ENCODE measurements at regions not wholly inside any gene's neighbourhood (a gene's known extent, or its start where the extent isn't known, plus 50 kb on each side); places are given as distances from the start of the nearest gene placed in this dataset.

DNA sequence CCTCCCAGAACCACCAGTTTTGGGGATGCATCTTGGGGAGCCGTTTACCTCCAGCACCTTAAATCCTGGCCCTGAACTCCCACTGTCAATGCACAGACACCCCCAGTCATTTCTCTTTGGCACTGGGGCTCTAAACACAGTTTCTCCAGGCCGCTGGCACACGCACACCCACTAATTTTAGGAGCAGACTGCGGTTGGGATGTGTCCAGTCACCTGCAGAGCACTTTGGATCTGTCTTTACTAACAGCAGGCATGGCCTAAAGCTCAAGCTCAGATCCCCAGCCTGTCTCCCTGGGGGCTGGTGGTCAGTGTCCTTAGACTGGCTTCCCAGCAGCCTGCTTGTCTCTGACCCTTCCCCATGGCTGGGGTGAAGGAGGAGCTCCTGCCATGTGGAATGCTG, 49.9 kb downstream of the SYNE3 start:
- Histone ChIP-seq H3K27me3 (ENCODE audit: control insufficient read depth in 2 of 2, insufficient read depth in 2 of 2, low read length in 2 of 2) (no peaks in the 10 kb centered on the region), H3K4me1 (ENCODE audit: control insufficient read depth in 2 of 2, insufficient read depth in 2 of 2, low read length in 2 of 2) (peaks cover 40 to 41% of the 10 kb centered on the region in 2 donors), H3K9me3 (ENCODE audit: control insufficient read depth in 2 of 2, low read length in 2 of 2) (no peaks in the 10 kb centered on the region), H3K36me3 (ENCODE audit: control insufficient read depth in 2 of 2, insufficient read depth in 2 of 2, low read length in 2 of 2) (peaks cover 3 to 9% of the 10 kb centered on the region in 2 donors), H3K9ac (ENCODE audit: low read depth in 1 of 2, low read length in 2 of 2) (no peak overlapping the region), H3K4me3 (ENCODE audit: low read length in 2 of 2) (no peak overlapping the region), H3K27ac (ENCODE audit: low read depth in 2 of 2, low read length in 2 of 2) (no peak overlapping the region)

DNA sequence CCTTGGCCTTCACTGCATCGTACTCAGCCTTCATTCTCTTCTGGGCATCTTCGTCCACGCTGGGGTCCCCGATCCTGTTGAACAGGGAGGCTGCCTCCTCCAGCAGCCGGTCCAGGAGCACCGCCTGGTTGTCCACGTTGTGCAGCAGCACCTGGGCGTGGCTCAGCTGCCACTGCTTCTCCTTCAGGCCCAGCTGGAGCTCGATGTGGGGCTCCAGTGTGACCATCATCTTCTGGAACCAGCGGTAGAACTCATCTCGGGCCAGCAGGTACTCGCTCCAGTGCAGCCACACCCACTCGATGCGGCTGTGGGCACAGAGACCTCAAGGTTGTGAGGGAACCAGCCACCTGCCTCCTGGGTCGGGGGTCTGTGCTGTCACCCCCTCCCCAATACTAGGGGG, 50.5 kb downstream of the SYNE3 start:
- H3K4me3 ChIP-seq (ENCODE audit: low read length in 2 of 2): no peak overlapping the region
- no peak overlapping the region for H3K9ac ChIP-seq (ENCODE audit: low read depth in 1 of 2, low read length in 2 of 2)
- H3K27ac ChIP-seq (ENCODE audit: low read depth in 2 of 2, low read length in 2 of 2): no peak overlapping the region
- no peaks in the 10 kb centered on the region for H3K27me3 ChIP-seq (ENCODE audit: control insufficient read depth in 2 of 2, insufficient read depth in 2 of 2, low read length in 2 of 2)
- peaks cover 3 to 9% of the 10 kb centered on the region in 2 donors for H3K36me3 ChIP-seq (ENCODE audit: control insufficient read depth in 2 of 2, insufficient read depth in 2 of 2, low read length in 2 of 2)
- H3K9me3 ChIP-seq (ENCODE audit: control insufficient read depth in 2 of 2, low read length in 2 of 2): no peaks in the 10 kb centered on the region
- H3K4me1 ChIP-seq (ENCODE audit: control insufficient read depth in 2 of 2, insufficient read depth in 2 of 2, low read length in 2 of 2): peaks cover 40 to 44% of the 10 kb centered on the region in 2 donors

DNA sequence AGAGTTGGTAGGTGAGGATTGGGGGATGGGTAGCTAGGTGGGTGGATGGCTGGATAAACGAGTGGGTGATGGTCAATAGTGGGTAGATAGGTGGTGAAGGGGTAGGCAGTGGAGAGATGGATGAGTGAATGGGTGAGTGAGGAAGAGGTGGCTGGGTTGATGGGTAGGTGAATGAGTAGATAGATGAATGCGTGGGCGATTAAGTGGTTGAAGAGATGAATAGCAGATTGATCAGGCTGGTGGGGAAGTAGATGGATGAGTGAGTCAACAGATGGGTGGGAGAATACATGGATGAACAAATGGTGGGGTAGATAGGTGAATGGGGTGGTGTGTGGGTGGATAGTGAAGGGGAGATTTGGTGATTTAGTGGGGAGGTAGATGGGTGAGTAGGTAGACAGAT, 51.1 kb downstream of the SYNE3 start:
- peaks cover 40 to 44% of the 10 kb centered on the region in 2 donors for H3K4me1 ChIP-seq (ENCODE audit: control insufficient read depth in 2 of 2, insufficient read depth in 2 of 2, low read length in 2 of 2)
- no peaks in the 10 kb centered on the region for H3K27me3 ChIP-seq (ENCODE audit: control insufficient read depth in 2 of 2, insufficient read depth in 2 of 2, low read length in 2 of 2)
- no peaks in the 10 kb centered on the region for H3K9me3 ChIP-seq (ENCODE audit: control insufficient read depth in 2 of 2, low read length in 2 of 2)
- H3K36me3 ChIP-seq (ENCODE audit: control insufficient read depth in 2 of 2, insufficient read depth in 2 of 2, low read length in 2 of 2): peaks cover 3 to 9% of the 10 kb centered on the region in 2 donors
- H3K9ac ChIP-seq (ENCODE audit: low read depth in 1 of 2, low read length in 2 of 2): no peak overlapping the region
- H3K4me3 ChIP-seq (ENCODE audit: low read length in 2 of 2): no peak overlapping the region
- H3K27ac ChIP-seq (ENCODE audit: low read depth in 2 of 2, low read length in 2 of 2): no peak overlapping the region

DNA sequence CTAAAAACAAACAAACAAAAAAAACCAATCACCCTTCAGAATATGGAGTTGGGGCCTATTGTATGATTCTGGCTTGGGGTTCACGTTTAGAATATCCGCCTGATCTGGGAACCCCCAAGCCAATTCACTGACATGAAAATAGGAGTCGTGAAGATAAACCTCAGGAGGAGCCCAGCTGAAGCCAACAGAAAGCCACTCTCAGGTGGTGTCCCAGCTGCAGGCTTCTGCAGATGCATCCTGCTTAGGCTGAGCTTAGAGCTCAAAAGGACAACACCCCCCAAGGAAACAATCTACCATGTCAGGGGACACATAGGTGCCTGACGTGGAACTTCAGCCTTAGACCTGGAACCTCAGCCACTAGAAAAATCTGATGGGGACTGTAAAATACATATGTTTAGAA, 51.9 kb downstream of the SYNE3 start:
- H3K27me3 ChIP-seq (ENCODE audit: control insufficient read depth in 2 of 2, insufficient read depth in 2 of 2, low read length in 2 of 2): no peaks in the 10 kb centered on the region
- H3K9me3 ChIP-seq (ENCODE audit: control insufficient read depth in 2 of 2, low read length in 2 of 2): no peaks in the 10 kb centered on the region
- H3K27ac ChIP-seq (ENCODE audit: low read depth in 2 of 2, low read length in 2 of 2): no peak overlapping the region
- peaks cover 40 to 44% of the 10 kb centered on the region in 2 donors for H3K4me1 ChIP-seq (ENCODE audit: control insufficient read depth in 2 of 2, insufficient read depth in 2 of 2, low read length in 2 of 2)
- H3K9ac ChIP-seq (ENCODE audit: low read depth in 1 of 2, low read length in 2 of 2): no peak overlapping the region
- peaks cover 3 to 9% of the 10 kb centered on the region in 2 donors for H3K36me3 ChIP-seq (ENCODE audit: control insufficient read depth in 2 of 2, insufficient read depth in 2 of 2, low read length in 2 of 2)
- no peak overlapping the region for H3K4me3 ChIP-seq (ENCODE audit: low read length in 2 of 2)

DNA sequence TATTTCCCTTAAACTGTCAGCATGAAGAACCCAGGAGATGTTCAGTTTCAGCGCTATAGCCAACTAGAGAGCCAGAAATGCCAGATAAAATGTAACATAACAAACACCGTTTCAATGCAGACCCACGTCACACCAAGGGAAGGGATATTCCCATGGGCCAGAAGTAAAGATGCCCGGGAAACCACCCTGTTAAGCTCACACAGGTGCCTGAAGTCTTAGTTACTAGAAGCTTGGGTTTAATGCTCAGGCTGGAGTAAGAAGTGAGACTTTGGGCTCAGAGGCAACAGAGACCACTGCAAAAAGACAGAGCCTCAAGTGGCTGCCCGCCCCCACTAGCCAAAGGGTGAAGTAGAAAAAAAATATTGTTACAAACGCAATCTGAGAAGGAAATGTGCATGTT, 52.3 kb downstream of the SYNE3 start:
- H3K27ac ChIP-seq (ENCODE audit: low read depth in 2 of 2, low read length in 2 of 2): peak overlapping the region; percentile 66 to 69
- no peak overlapping the region for H3K9ac ChIP-seq (ENCODE audit: low read depth in 1 of 2, low read length in 2 of 2)
- H3K9me3 ChIP-seq (ENCODE audit: control insufficient read depth in 2 of 2, low read length in 2 of 2): no peaks in the 10 kb centered on the region
- no peak overlapping the region for H3K4me3 ChIP-seq (ENCODE audit: low read length in 2 of 2)
- H3K4me1 ChIP-seq (ENCODE audit: control insufficient read depth in 2 of 2, insufficient read depth in 2 of 2, low read length in 2 of 2): peaks cover 37 to 41% of the 10 kb centered on the region in 2 donors
- H3K27me3 ChIP-seq (ENCODE audit: control insufficient read depth in 2 of 2, insufficient read depth in 2 of 2, low read length in 2 of 2): no peaks in the 10 kb centered on the region
- peaks cover 3 to 9% of the 10 kb centered on the region in 2 donors for H3K36me3 ChIP-seq (ENCODE audit: control insufficient read depth in 2 of 2, insufficient read depth in 2 of 2, low read length in 2 of 2)

DNA sequence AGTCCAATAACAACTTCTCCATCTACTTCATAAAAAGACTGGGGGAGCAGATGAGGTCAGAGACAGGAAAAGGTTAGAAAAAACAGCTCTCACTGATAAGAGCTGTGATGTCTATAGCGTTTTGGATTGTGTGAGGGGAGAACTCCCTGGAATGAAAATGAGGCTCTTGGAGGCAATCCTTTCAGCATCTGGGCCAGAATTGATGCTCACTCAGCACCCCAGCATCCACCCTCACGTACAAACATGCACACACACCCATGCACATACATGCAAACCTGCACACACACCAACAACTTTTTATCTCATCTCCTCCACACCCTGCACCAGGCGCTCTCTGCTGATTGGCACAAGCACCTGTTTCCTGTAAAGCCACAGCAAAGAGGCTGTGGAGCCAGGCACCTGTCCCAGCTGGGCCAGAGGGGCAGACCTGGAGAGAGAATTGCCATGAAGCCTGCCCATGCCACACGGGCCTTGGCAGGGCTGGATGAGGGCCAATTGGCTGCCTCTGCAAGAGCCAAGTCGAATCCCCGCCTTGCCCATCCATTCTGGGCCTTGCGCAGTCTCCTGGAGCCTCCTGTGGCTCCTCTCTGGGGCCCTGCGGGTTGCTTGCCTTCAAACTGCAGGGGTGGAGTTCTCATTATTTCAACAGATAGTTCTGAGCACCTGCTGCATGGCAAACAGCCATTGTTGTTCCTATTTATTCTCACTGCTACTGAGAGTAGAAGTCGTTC, 53.1 kb downstream of the SYNE3 start:
- no peak overlapping the region for H3K4me3 ChIP-seq (ENCODE audit: low read length in 2 of 2)
- peak overlapping the region in 1 of 2 donors; percentile 10 for H3K9ac ChIP-seq (ENCODE audit: low read depth in 1 of 2, low read length in 2 of 2)
- no peaks in the 10 kb centered on the region for H3K27me3 ChIP-seq (ENCODE audit: control insufficient read depth in 2 of 2, insufficient read depth in 2 of 2, low read length in 2 of 2)
- H3K27ac ChIP-seq (ENCODE audit: low read depth in 2 of 2, low read length in 2 of 2): peak overlapping the region; percentile 66 to 69
- H3K36me3 ChIP-seq (ENCODE audit: control insufficient read depth in 2 of 2, insufficient read depth in 2 of 2, low read length in 2 of 2): peaks cover 3 to 9% of the 10 kb centered on the region in 2 donors
- H3K4me1 ChIP-seq (ENCODE audit: control insufficient read depth in 2 of 2, insufficient read depth in 2 of 2, low read length in 2 of 2): peaks cover 31 to 33% of the 10 kb centered on the region in 2 donors
- H3K9me3 ChIP-seq (ENCODE audit: control insufficient read depth in 2 of 2, low read length in 2 of 2): no peaks in the 10 kb centered on the region

DNA sequence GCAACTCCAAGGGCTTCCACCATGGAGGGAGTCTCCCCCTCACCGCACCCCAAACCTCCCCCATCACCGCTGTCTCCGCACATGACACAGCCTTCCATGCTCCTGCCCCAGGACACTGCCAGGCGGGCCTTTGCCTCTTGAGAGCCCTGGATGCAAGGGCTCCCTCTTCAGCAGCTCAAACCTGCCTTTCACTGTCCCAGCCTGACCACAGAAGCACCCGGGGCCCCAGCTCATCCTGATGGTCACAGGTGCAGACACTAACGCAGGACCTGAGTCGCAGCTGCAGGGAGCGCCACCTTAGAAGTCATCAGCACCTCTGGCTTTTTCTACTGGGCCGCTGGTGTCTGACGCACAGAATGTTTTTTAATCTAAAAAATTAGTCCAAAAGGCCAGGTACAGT, 54.0 kb downstream of the SYNE3 start:
- peaks cover 23 to 25% of the 10 kb centered on the region in 2 donors for H3K4me1 ChIP-seq (ENCODE audit: control insufficient read depth in 2 of 2, insufficient read depth in 2 of 2, low read length in 2 of 2)
- no peak overlapping the region for H3K27ac ChIP-seq (ENCODE audit: low read depth in 2 of 2, low read length in 2 of 2)
- no peaks in the 10 kb centered on the region for H3K9me3 ChIP-seq (ENCODE audit: control insufficient read depth in 2 of 2, low read length in 2 of 2)
- peaks cover 3 to 6% of the 10 kb centered on the region in 2 donors for H3K36me3 ChIP-seq (ENCODE audit: control insufficient read depth in 2 of 2, insufficient read depth in 2 of 2, low read length in 2 of 2)
- no peak overlapping the region for H3K4me3 ChIP-seq (ENCODE audit: low read length in 2 of 2)
- H3K27me3 ChIP-seq (ENCODE audit: control insufficient read depth in 2 of 2, insufficient read depth in 2 of 2, low read length in 2 of 2): no peaks in the 10 kb centered on the region
- H3K9ac ChIP-seq (ENCODE audit: low read depth in 1 of 2, low read length in 2 of 2): no peak overlapping the region

DNA sequence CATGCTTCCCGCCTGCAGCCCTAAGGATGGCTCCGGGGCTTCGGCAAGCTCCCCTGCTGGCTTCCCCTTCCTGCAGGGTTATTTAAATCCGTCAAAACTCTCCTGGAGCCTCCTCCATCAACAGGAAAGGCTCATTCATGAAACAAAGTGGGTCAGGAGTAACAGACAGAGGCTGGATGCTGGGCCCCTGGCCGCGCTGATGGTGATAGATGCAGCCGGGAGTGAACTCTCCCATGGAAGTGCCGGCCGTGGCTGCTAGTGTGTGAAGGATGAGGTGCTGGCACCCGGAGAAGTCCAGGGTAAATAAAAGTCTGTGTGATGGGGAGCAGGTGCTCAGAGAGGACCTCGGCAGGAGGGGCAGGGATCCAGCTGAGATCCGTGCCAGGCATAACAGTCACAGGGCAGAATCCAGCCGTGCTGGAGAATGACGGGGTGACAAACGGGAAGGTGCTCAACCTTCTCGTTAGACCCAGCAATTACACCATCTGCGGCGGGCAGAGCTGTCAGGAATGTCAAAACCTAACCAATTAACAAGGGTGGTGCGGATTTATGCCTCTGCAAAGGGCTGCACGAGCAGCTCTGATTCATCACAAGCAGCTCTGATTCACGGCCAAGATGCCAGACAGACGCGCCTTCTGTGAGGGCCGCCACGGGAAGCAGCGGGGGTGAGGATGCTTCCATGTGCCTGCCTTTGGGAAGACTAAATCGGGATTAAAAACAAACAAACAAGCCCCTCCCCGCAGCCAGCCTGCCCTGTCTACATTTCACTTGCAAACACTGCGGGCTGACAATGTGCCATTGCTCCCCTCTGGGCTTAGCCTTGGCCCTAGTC, 55.6 kb downstream of the SYNE3 start:
- H3K36me3 ChIP-seq (ENCODE audit: control insufficient read depth in 2 of 2, insufficient read depth in 2 of 2, low read length in 2 of 2): peaks cover 5% of the 10 kb centered on the region in 2 donors
- peaks cover 20 to 21% of the 10 kb centered on the region in 2 donors for H3K4me1 ChIP-seq (ENCODE audit: control insufficient read depth in 2 of 2, insufficient read depth in 2 of 2, low read length in 2 of 2)
- no peak overlapping the region for H3K4me3 ChIP-seq (ENCODE audit: low read length in 2 of 2)
- H3K27me3 ChIP-seq (ENCODE audit: control insufficient read depth in 2 of 2, insufficient read depth in 2 of 2, low read length in 2 of 2): no peaks in the 10 kb centered on the region
- H3K9ac ChIP-seq (ENCODE audit: low read depth in 1 of 2, low read length in 2 of 2): no peak overlapping the region
- no peak overlapping the region for H3K27ac ChIP-seq (ENCODE audit: low read depth in 2 of 2, low read length in 2 of 2)
- H3K9me3 ChIP-seq (ENCODE audit: control insufficient read depth in 2 of 2, low read length in 2 of 2): no peaks in the 10 kb centered on the region

DNA sequence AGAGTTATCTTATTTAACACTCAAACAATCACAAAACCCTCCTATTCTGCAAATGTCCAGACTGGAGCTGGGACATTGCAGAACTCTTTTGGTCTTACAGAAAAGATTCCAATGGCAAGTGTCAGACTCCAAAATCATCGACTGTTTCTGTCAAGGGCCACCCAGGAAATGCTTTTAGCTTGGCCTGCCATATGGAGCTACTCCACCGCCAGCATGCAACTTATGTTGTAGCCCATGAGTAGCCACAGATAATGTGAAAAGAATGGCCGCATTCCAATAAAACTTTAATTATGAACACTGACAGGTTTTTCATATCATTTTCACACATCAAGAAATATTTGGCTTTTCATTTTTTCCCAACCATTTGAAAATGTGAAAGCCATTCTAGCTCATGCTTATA, 57.5 kb downstream of the SYNE3 start:
- H3K4me3 ChIP-seq (ENCODE audit: low read length in 2 of 2): no peak overlapping the region
- peaks cover 2 to 6% of the 10 kb centered on the region in 2 donors for H3K36me3 ChIP-seq (ENCODE audit: control insufficient read depth in 2 of 2, insufficient read depth in 2 of 2, low read length in 2 of 2)
- no peaks in the 10 kb centered on the region for H3K9me3 ChIP-seq (ENCODE audit: control insufficient read depth in 2 of 2, low read length in 2 of 2)
- no peak overlapping the region for H3K27ac ChIP-seq (ENCODE audit: low read depth in 2 of 2, low read length in 2 of 2)
- no peaks in the 10 kb centered on the region for H3K27me3 ChIP-seq (ENCODE audit: control insufficient read depth in 2 of 2, insufficient read depth in 2 of 2, low read length in 2 of 2)
- no peak overlapping the region for H3K9ac ChIP-seq (ENCODE audit: low read depth in 1 of 2, low read length in 2 of 2)
- H3K4me1 ChIP-seq (ENCODE audit: control insufficient read depth in 2 of 2, insufficient read depth in 2 of 2, low read length in 2 of 2): peaks cover 12 to 15% of the 10 kb centered on the region in 2 donors

DNA sequence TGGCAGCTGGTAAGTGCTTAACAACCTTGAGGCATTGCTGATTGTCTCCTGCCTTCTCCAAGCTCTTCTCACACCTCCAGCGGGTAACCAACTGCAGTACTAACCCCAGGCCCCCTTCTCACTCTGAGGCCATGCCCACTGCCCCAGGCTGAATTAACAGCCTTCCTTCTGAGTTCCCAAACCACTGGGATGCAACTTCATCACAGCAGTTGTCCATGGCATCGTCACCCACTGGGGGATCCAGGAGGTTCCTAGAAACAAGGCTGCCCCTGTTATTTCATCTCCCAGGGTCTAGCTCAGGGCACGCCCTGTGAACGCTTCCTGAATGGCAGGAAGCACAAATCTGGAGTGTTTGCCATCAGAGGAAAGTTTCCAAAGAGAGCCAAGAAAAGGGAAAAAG, 58.0 kb downstream of the SYNE3 start:
- Histone ChIP-seq H3K27ac (ENCODE audit: low read depth in 2 of 2, low read length in 2 of 2) (no peak overlapping the region), H3K9me3 (ENCODE audit: control insufficient read depth in 2 of 2, low read length in 2 of 2) (no peaks in the 10 kb centered on the region), H3K4me3 (ENCODE audit: low read length in 2 of 2) (no peak overlapping the region), H3K36me3 (ENCODE audit: control insufficient read depth in 2 of 2, insufficient read depth in 2 of 2, low read length in 2 of 2) (peaks cover 2 to 6% of the 10 kb centered on the region in 2 donors), H3K4me1 (ENCODE audit: control insufficient read depth in 2 of 2, insufficient read depth in 2 of 2, low read length in 2 of 2) (peaks cover 8 to 11% of the 10 kb centered on the region in 2 donors), H3K27me3 (ENCODE audit: control insufficient read depth in 2 of 2, insufficient read depth in 2 of 2, low read length in 2 of 2) (no peaks in the 10 kb centered on the region), H3K9ac (ENCODE audit: low read depth in 1 of 2, low read length in 2 of 2) (no peak overlapping the region)

Measured in mucosa of rectum (tissue), 2 donors.